Epithelial cell of esophagus (primary cell): ENCODE measurements at regions not wholly inside any gene's neighbourhood (a gene's known extent, or its start where the extent isn't known, plus 50 kb on each side); places are given as distances from the start of the nearest gene placed in this dataset.

Experiments used
- DNase-seq: peaks from one replicate; pipeline ENCODE4 v3.0.0; 2010; ENCODE audit warnings: low read depth
- H3K4me3 ChIP-seq: 2 replicates; pipeline ENCODE4 v1.5.1; 2011; ENCODE audit warnings: mild to moderate bottlenecking, low read length, control low read depth
- TF ChIP-seq, protein P1 (sequence below): IDR thresholded peaks from 2 replicates; pipeline ENCODE4 v1.5.1; 2011; ENCODE audit warnings: low read depth, mild to moderate bottlenecking, low read length, control low read depth, inconsistent platforms; ENCODE audit not compliant: insufficient read depth; ENCODE audit errors: missing control alignments

DNA sequence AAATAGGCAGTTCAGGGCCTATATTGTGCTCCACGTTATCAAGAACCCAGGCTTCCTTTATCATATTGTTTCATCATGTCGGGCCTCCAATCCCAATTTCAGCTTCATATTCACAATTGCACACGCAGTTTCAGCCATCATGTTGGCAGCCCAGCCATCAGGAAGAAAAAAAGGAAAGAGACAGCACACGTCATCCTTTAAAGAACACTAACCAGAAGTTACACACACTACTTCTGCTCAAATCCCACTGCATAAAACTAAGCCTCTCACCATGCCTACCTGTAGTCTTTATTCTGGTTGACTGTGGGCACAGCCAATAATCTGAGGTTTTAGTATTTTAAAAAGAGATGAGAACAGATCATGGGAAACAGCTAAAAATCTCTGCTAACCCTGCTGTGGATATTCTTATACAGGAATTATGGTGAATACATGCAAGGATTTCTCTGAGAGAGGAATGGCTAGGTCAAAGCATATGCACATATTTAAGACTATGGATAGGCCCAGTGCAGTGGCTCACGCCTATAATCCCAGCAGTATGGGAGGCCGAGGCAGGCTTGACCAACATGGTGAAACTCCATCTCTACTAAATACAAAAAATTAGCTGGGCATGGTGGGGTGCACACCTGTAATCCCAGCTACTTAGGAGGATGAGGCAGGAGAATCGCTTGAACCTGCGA is 534.4 kb downstream of the ETV1 start:
- H3K4me3 ChIP-seq: no peak overlapping the region
- TF ChIP-seq, protein P1, sequence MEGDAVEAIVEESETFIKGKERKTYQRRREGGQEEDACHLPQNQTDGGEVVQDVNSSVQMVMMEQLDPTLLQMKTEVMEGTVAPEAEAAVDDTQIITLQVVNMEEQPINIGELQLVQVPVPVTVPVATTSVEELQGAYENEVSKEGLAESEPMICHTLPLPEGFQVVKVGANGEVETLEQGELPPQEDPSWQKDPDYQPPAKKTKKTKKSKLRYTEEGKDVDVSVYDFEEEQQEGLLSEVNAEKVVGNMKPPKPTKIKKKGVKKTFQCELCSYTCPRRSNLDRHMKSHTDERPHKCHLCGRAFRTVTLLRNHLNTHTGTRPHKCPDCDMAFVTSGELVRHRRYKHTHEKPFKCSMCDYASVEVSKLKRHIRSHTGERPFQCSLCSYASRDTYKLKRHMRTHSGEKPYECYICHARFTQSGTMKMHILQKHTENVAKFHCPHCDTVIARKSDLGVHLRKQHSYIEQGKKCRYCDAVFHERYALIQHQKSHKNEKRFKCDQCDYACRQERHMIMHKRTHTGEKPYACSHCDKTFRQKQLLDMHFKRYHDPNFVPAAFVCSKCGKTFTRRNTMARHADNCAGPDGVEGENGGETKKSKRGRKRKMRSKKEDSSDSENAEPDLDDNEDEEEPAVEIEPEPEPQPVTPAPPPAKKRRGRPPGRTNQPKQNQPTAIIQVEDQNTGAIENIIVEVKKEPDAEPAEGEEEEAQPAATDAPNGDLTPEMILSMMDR: no peak

DNA sequence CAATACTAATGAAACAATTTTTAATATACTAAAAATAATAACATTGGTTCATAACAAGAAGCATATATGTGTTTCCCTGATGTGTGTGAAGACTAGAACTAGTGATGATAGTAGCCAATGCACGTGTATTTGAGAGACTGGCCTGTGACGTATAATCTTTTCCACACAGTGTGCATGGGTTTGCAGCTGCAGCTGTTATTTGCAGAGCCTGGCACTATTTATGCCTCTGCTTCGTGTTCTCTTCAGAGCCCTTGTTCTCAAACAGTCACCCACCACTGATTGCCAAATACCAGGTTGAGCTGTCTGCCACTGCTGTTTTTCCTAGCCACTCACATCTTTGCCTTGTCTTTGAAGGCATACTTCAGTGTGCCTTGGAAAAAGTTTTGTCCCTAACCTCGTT is 531.7 kb downstream of the ETV1 start:
- H3K4me3 ChIP-seq: no peak overlapping the region
- DNase-seq: no peak
- TF ChIP-seq, protein P1: no peak

More for the DNA sequence above, 534.4 kb downstream of the ETV1 start:
- DNase-seq: no peak

DNA sequence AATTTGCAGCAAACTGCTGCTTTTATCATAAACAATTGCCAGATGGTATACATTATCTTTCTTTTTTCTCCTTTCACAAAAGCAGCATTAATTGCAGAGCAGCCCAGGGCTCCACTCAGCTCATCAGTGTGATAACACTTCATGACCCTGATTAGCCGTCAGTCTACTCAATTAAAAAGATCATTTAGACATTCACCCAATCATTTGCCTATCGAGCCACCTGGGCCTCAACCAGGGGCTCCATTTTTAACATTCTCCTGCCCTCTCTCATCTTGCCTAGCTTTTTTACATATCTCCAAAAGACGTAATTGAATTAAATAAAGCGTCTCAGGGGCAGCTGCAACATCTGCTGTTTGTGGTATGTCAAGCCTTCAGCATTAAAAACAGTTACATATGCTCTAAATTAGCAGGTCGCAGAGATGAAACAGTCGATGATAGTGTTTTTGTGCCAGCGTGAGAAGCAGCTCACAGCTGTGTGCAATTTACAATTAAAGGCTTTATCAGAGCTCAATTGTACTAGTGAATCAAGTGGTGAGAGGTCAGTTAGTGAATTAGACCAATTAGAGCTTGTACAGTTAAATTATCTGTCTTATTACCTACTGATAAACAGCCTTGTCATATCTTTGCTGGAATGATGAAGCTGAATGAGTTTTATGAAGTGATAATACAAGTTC is 522.5 kb downstream of the ETV1 start:
- TF ChIP-seq, protein P1: no peak
- DNase-seq: no peak
- H3K4me3 ChIP-seq: no peak overlapping the region

DNA sequence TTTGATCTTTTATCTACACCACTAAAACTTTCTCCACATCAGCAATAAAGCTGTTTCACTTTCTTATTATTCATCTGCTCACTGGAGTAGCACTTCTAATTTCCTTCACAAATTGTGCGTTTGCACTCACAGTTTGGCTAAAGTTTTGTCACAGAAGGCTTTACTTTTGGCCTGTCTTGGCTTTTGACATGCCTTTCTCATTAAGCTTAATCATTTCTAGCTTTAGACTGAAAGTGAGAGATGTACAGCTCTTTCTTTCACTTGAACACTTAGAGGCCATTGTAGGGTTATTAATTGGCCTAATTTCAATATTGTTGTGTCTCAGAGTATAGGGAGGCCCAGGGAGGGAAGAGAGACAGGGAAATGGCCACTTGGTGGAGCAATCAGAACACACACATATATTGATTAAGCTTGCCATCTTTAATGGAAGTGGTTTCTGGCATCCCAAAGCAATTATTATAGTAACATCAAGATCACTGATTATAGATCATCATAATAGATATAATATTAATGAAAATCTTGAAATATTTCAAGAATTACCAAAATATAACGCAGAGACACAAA is 512.5 kb downstream of the ETV1 start:
- H3K4me3 ChIP-seq: no peak overlapping the region
- TF ChIP-seq, protein P1: no peak
- no peak for DNase-seq

- TF ChIP-seq, protein P1: no peak
- H3K4me3 ChIP-seq: no peak overlapping the region
- no peak for DNase-seq
These were observed 500.1 kb downstream of the ETV1 start for GRCh38 chr7:13489386-13489785.

DNA sequence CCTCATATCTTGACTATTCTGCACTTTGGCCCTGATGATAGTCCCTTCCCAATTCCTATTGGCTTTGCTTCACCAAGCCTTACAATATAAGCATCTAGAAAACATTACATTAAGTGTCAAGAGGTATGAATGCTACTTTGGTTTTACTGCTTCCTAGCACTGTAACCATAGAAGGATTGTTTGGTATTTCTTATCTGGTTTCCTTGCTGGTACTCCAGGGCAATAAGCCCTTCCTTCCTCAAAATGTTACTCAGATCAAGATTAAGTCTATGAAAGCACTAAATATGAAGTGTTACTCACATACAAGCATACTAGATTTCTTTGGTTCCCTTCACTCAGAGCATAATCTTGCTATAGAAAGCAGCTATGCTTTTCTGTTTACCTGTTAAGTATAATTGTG is 492.5 kb downstream of the ETV1 start:
- DNase-seq: no peak
- H3K4me3 ChIP-seq: no peak overlapping the region
- TF ChIP-seq, protein P1: no peak

GRCh38 chr7:13508586-13508985 is 480.9 kb downstream of the ETV1 start:
- DNase-seq: peak; percentile 39
- TF ChIP-seq, protein P1: no peak
- H3K4me3 ChIP-seq: no peak overlapping the region
